Liver (tissue), 3 donors: ENCODE measurements at regions not wholly inside any gene's neighbourhood (a gene's known extent, or its start where the extent isn't known, plus 50 kb on each side); places are given as distances from the start of the nearest gene placed in this dataset.

Experiments
- CTCF ChIP-seq: fragments of 150-350 bp; IDR thresholded peaks from 2 replicates; pipeline ENCODE4 v1.5.1; 2017; ENCODE audit warnings: improper control_type of control experiment, low read depth, low read length; ENCODE audit not compliant: missing input control
- GABPA ChIP-seq, 2 donors: IDR thresholded peaks in 1 of 2; conservative IDR thresholded peaks in 1 of 2; 2 replicates each; pipeline ENCODE4 v1.6.1; 2016; ENCODE audit warnings: antibody characterized with exemption in 2 of 2, mild to moderate bottlenecking in 1 of 2, moderate library complexity in 1 of 2
- MAX ChIP-seq: IDR thresholded peaks from 2 replicates; pipeline ENCODE4 v1.6.1; 2016; ENCODE audit warnings: antibody characterized with exemption
- ZBTB33 ChIP-seq: IDR thresholded peaks from 2 replicates; pipeline ENCODE4 v1.6.1; 2016; ENCODE audit warnings: antibody characterized with exemption
- donor health status: healthy.
- donor health status: healthy.

GRCh38 chr3:159062734-159063410 lies 261.0 kb downstream of the MFSD1 start:
- TF ChIP-seq CTCF (no peak), ZBTB33 (no peak), MAX (no peak), GABPA (IDR thresholded peaks at IDR 0.05 in 1 of 2, conservative IDR thresholded peaks at IDR 0.05 in 1 of 2) (no peak)
